Coronary artery (tissue), 2 donors: ENCODE measurements at regions not wholly inside any gene's neighbourhood (a gene's known extent, or its start where the extent isn't known, plus 50 kb on each side); places are given as distances from the start of the nearest gene placed in this dataset.
"Not testable (repeated sequence)": the region's sequence is repeated elsewhere in the genome, so short reads cannot be mapped to it uniquely, and the experiment has no call there.

ENCODE experiments used
- DNase-seq: peaks from one replicate; pipeline ENCODE4 v3.0.0-alpha.2; 2017; ENCODE audit warnings: low spot score
- H3K27ac ChIP-seq, 2 donors: fragments of 200-600 bp; sonication (generic); one replicate each; pipeline ENCODE4 v1.5.1; 2016 to 2019
- H3K4me3 ChIP-seq: fragments of 200-600 bp; sonication (generic); 2 replicates; pipeline ENCODE4 v1.5.1; 2016; ENCODE audit warnings: mild to moderate bottlenecking, moderate library complexity
- TF ChIP-seq, protein P1 (sequence below): fragments of 200-600 bp; sonication (generic); IDR thresholded peaks from one replicate; pipeline ENCODE4 v1.5.1; 2019; ENCODE audit warnings: antibody characterized with exemption

DNA sequence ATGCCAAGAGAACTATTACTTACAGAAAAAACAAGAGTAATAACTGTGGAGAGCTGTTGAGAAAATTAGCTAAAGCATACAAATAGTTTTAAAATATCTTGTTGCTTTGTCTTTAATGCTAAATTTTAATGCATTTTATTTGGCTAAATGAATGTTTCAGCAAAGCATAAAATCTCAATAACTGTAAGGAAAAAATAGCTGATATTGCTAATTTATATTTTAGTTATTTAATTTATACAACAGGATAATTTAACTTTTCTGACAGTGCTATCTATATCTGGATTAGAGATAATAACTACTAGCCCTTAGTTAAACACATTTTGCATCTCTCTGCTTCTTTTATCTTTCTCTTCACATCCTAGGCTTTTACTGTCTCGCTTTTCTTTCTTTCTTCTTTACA lies 1014.9 kb upstream of the COX7C start:
- TF ChIP-seq, protein P1, sequence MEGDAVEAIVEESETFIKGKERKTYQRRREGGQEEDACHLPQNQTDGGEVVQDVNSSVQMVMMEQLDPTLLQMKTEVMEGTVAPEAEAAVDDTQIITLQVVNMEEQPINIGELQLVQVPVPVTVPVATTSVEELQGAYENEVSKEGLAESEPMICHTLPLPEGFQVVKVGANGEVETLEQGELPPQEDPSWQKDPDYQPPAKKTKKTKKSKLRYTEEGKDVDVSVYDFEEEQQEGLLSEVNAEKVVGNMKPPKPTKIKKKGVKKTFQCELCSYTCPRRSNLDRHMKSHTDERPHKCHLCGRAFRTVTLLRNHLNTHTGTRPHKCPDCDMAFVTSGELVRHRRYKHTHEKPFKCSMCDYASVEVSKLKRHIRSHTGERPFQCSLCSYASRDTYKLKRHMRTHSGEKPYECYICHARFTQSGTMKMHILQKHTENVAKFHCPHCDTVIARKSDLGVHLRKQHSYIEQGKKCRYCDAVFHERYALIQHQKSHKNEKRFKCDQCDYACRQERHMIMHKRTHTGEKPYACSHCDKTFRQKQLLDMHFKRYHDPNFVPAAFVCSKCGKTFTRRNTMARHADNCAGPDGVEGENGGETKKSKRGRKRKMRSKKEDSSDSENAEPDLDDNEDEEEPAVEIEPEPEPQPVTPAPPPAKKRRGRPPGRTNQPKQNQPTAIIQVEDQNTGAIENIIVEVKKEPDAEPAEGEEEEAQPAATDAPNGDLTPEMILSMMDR = no peak
- Histone ChIP-seq H3K4me3 (no peak overlapping the region), H3K27ac (no peak overlapping the region)
- no peak for DNase-seq

DNA sequence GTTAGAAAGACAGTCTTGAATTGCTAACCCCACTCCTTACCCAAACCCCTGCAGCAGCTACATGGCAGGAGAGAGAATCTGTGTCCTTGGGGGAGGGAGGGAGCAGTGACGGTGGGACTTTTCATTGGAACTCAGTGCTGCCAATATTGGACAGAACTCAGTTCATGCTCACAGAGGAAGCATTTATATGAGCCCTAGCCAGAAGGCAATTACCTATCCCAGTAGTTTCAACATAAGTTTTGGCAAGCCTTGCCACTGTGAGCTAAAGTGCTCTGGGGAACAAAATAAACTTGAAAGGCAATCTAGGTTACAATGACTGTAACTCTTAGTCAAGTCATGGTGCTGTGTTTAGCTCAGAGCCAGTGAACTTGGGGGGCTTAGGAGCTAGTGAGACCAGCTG lies 1013.4 kb upstream of the COX7C start:
- Histone ChIP-seq H3K4me3 (no peak overlapping the region), H3K27ac (no peak overlapping the region)
- DNase-seq = no peak
- TF ChIP-seq, protein P1 = no peak

- no peak overlapping the region for H3K27ac ChIP-seq
- no peak overlapping the region for H3K4me3 ChIP-seq
- TF ChIP-seq, protein P1 = no peak
- DNase-seq = peak; percentile 66
Observed at GRCh38 chr5:85604786-85605185, 1013.0 kb upstream of the COX7C start.

- DNase-seq = no peak
- TF ChIP-seq, protein P1 = no peak
- Histone ChIP-seq H3K4me3 (no peak overlapping the region), H3K27ac (no peak overlapping the region)
Observed at GRCh38 chr5:85605381-85605780, 1012.4 kb upstream of the COX7C start.

- H3K4me3 ChIP-seq = no peak overlapping the region
- TF ChIP-seq, protein P1 = no peak
- no peak for DNase-seq
- no peak overlapping the region for H3K27ac ChIP-seq
Observed at GRCh38 chr5:85614489-85614888, 1003.3 kb upstream of the COX7C start.

DNA sequence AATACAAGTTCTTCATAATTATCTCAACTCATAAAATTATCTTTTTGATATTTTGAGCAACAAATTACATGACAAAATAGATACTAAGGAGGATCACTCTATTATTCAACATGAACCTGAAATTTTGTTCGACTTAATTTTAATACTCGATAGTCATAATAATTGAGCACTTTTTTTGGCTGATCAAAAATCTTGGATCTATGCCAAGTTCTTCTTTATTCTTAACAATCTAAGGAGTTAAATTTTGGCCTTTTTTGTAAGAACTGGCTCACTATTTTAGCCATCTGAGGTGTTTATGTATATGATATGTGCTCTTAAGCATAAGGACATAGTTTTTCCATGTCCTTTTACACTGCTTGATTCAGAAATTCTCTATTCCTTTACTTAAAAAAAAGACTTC lies 996.1 kb upstream of the COX7C start:
- TF ChIP-seq, protein P1 = no peak
- Histone ChIP-seq H3K4me3 (no peak overlapping the region), H3K27ac (no peak overlapping the region)
- DNase-seq = no peak

GRCh38 chr5:85628153-85628552 lies 989.6 kb upstream of the COX7C start:
- TF ChIP-seq, protein P1 = no peak
- Histone ChIP-seq H3K27ac (no peak overlapping the region), H3K4me3 (no peak overlapping the region)
- DNase-seq = no peak

- H3K4me3 ChIP-seq, H3K27ac ChIP-seq, DNase-seq: not testable (repeated sequence)
Observed at GRCh38 chr5:85638495-85639125, 979.1 kb upstream of the COX7C start.
